ENCODE measurements at regions not wholly inside any gene's neighbourhood (a gene's known extent, or its start where the extent isn't known, plus 50 kb on each side); places are given as distances from the start of the nearest gene placed in this dataset.

GRCh38 chr5:67809589-67809988 lies 406.0 kb upstream of the PIK3R1 start:
- no peak for TF ChIP-seq CTCF (optimal IDR thresholded peaks at IDR 0.05 in 1 of 3, IDR thresholded peaks at IDR 0.05 in 1 of 3, conservative IDR thresholded peaks at IDR 0.05 in 1 of 3; ENCODE audit: extremely low read depth in 1 of 3, insufficient read depth in 2 of 3, low read length in 3 of 3)
- TF ChIP-seq EZH2 (IDR thresholded peaks at IDR 0.05; ENCODE audit: low read length) = no peak
